ENCODE measurements at regions not wholly inside any gene's neighbourhood (a gene's known extent, or its start where the extent isn't known, plus 50 kb on each side); places are given as distances from the start of the nearest gene placed in this dataset.

DNA sequence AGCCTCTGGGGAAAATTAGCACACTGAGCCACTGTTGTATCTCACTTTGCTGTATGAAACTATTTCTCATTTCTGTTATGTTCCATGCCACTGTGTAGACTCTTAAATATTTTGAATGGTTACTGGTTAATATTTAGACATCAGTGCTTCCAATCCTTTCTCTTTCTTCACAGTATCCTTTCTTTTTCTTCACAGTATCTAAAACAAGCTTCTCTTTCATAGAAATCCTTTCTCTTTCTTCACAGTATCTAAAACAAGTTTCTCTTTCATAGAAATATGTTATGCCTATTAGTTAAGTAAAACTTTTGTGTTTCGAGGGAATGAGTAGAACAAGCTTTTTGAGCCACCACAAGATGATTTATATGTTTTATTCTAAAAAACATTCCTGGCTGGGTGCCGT, 326.8 kb upstream of the KLF12 start:
- TF ChIP-seq POLR2A (IDR thresholded peaks at IDR 0.05), result no peak
- TF ChIP-seq CTCF (IDR thresholded peaks at IDR 0.05), result no peak
- Histone ChIP-seq H3K27ac (no peak overlapping the region), H3K36me3 (no peaks in the 10 kb centered on the region), H3K9me3 (no peaks in the 10 kb centered on the region), H3K4me3 (no peak overlapping the region), H3K4me1 (no peaks in the 10 kb centered on the region), H3K27me3 (no peaks in the 10 kb centered on the region)
- intact Hi-C loops (cut with DNase I), result no loop called here
- WGBS (ENCODE audit: insufficient coverage, low coverage, low lambda C conversion rate, missing lambda C conversion rate), result 74% methylated on average over 2 of the region's 2 CpGs
- ATAC-seq, result no peak
- no peak for DNase-seq

- DNase-seq (no peak), ATAC-seq (no peak)
- Histone ChIP-seq H3K36me3 (no peaks in the 10 kb centered on the region), H3K27ac (no peak overlapping the region), H3K27me3 (no peaks in the 10 kb centered on the region), H3K9me3 (no peaks in the 10 kb centered on the region), H3K4me3 (no peak overlapping the region), H3K4me1 (no peaks in the 10 kb centered on the region)
- WGBS (ENCODE audit: insufficient coverage, low coverage, low lambda C conversion rate, missing lambda C conversion rate), result 69% methylated on average over 2 of the region's 2 CpGs
- intact Hi-C loops (cut with DNase I), result no loop called here
- TF ChIP-seq CTCF (IDR thresholded peaks at IDR 0.05) (no peak), POLR2A (IDR thresholded peaks at IDR 0.05) (no peak)
Measured at GRCh38 chr13:74452881-74453280, 318.7 kb upstream of the KLF12 start.

DNA sequence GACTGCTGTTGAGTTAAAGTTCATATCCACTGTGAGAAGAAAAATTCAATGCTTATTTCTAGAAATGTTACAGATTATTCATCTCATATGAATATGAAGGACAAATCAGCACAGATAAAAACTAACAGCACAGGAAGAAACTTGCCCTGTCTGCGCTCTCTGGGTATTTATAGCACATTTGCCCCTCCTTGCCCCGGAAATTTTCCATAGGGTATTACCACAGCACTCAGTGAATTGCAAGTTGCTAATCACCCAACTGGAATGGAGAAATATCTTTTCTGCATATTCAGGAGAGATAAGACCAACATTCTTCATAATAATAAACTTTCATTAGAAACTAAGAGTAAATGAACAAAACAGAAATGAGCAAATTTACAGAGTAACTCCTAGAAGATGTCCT, 318.0 kb upstream of the KLF12 start:
- 44% methylated on average over 2 of the region's 2 CpGs for WGBS (ENCODE audit: insufficient coverage, low coverage, low lambda C conversion rate, missing lambda C conversion rate)
- ATAC-seq, result no peak

GRCh38 chr13:74450964-74451363, 316.8 kb upstream of the KLF12 start:
- Histone ChIP-seq H3K27ac (no peak overlapping the region), H3K36me3 (no peaks in the 10 kb centered on the region), H3K27me3 (no peaks in the 10 kb centered on the region), H3K9me3 (no peaks in the 10 kb centered on the region), H3K4me1 (no peaks in the 10 kb centered on the region), H3K4me3 (no peak overlapping the region)
- intact Hi-C loops (cut with DNase I), result no loop called here
- no peak for ATAC-seq
- 33% methylated on average over 3 of the region's 3 CpGs for WGBS (ENCODE audit: insufficient coverage, low coverage, low lambda C conversion rate, missing lambda C conversion rate)
- no peak for DNase-seq
- no peak for TF ChIP-seq CTCF (IDR thresholded peaks at IDR 0.05)
- no peak for TF ChIP-seq POLR2A (IDR thresholded peaks at IDR 0.05)

More for the DNA sequence above, 318.0 kb upstream of the KLF12 start:
- no peaks in the 10 kb centered on the region for H3K27me3 ChIP-seq
- DNase-seq, result no peak
- no peaks in the 10 kb centered on the region for H3K9me3 ChIP-seq
- H3K27ac ChIP-seq, result no peak overlapping the region
- no peaks in the 10 kb centered on the region for H3K4me1 ChIP-seq
- intact Hi-C loops (cut with DNase I), result no loop called here
- no peak overlapping the region for H3K4me3 ChIP-seq
- TF ChIP-seq POLR2A (IDR thresholded peaks at IDR 0.05) (no peak), CTCF (IDR thresholded peaks at IDR 0.05) (no peak)
- H3K36me3 ChIP-seq, result no peaks in the 10 kb centered on the region

GRCh38 chr13:74450525-74450845, 316.3 kb upstream of the KLF12 start:
- 52% methylated on average over 3 of the region's 3 CpGs for WGBS (ENCODE audit: insufficient coverage, low coverage, low lambda C conversion rate, missing lambda C conversion rate)
- Histone ChIP-seq H3K9me3 (no peaks in the 10 kb centered on the region), H3K27me3 (no peaks in the 10 kb centered on the region), H3K36me3 (no peaks in the 10 kb centered on the region), H3K4me1 (no peaks in the 10 kb centered on the region), H3K27ac (no peak overlapping the region), H3K4me3 (no peak overlapping the region)
- DNase-seq, result no peak
- TF ChIP-seq POLR2A (IDR thresholded peaks at IDR 0.05), result no peak
- no peak for TF ChIP-seq CTCF (IDR thresholded peaks at IDR 0.05)
- no peak for ATAC-seq
- intact Hi-C loops (cut with DNase I), result no loop called here
